H1 (cell line): ENCODE measurements at regions not wholly inside any gene's neighbourhood (a gene's known extent, or its start where the extent isn't known, plus 50 kb on each side); places are given as distances from the start of the nearest gene placed in this dataset.
"Not testable (repeated sequence)": the region's sequence is repeated elsewhere in the genome, so short reads cannot be mapped to it uniquely, and the experiment has no call there.

Experiments used
- CTCF ChIA-PET: fragments of 300-600 bp; sonication (Branson Sonifier 250); formaldehyde crosslinking; loops from one replicate; lab custom pipeline; 2021; ENCODE audit not compliant: partially characterized antibody; lab: Charles Lee
- POLR2A ChIA-PET: fragments of 300-600 bp; sonication (Branson Sonifier 250); formaldehyde crosslinking; loops from one replicate; lab custom pipeline; 2021; ENCODE audit warnings: inconsistent platforms; ENCODE audit not compliant: partially characterized antibody; lab: Charles Lee
- DNase-seq, 2 experiments: peaks; one replicate each; pipeline versions ENCODE4 v3.0.0 to v3.0.0-alpha.2; 2010 to 2022; ENCODE audit warnings: low spot score in 2 of 2, low read depth in 1 of 2, mixed read lengths in 1 of 2
- FAIRE-seq: peaks from 2 replicates; lab custom pipeline; 2011; peaks lifted over from hg19 to GRCh38; lab: Jason Lieb, UNC
- H2AFZ ChIP-seq: 2 replicates; pipeline ENCODE4 v1.8.1; 2012; ENCODE audit warnings: low read length, inconsistent platforms
- H2AK5ac ChIP-seq: 2 replicates; pipeline ENCODE4 v1.6.1; 2013; ENCODE audit warnings: low read depth, low read length
- H2BK120ac ChIP-seq: replicated peaks from 2 replicates; pipeline ENCODE3; 2013; ENCODE audit warnings: low read depth, low read length, inconsistent platforms
- H2BK12ac ChIP-seq: 2 replicates; pipeline ENCODE4 v1.6.1; 2013; ENCODE audit warnings: low read depth, low read length
- H2BK15ac ChIP-seq: 2 replicates; pipeline ENCODE4 v1.6.1; 2013; ENCODE audit warnings: low read length
- H2BK20ac ChIP-seq: 2 replicates; pipeline ENCODE4 v1.6.1; 2013; ENCODE audit warnings: low read length
- H2BK5ac ChIP-seq: 2 replicates; pipeline ENCODE4 v1.6.1; 2013; ENCODE audit warnings: low read depth, low read length
- H3K14ac ChIP-seq: 2 replicates; pipeline ENCODE4 v1.6.1; 2013; ENCODE audit warnings: inconsistent platforms; ENCODE audit not compliant: insufficient read length
- H3K18ac ChIP-seq: 2 replicates; pipeline ENCODE4 v1.6.1; 2013; ENCODE audit warnings: low read length; ENCODE audit errors: extremely low read depth
- H3K23ac ChIP-seq: 2 replicates; pipeline ENCODE4 v1.6.1; 2013; ENCODE audit warnings: inconsistent platforms; ENCODE audit not compliant: insufficient read length
- H3K23me2 ChIP-seq: 2 replicates; pipeline ENCODE4 v1.6.1; 2013; ENCODE audit warnings: low read depth, low read length
- H3K27ac ChIP-seq: 2 replicates; pipeline ENCODE4 v1.6.1; 2011; ENCODE audit warnings: low read depth, low read length, inconsistent platforms
- H3K27me3 ChIP-seq, 4 experiments: replicated peaks in 1 of 4; 1 replicate in 1 of 4; 2 replicates in 3 of 4; pipeline versions ENCODE4 v1.6.1 to v1.8.1; 2011 to 2013; ENCODE audit warnings: low read length in 3 of 4, mild to moderate bottlenecking in 3 of 4, inconsistent platforms in 2 of 4, mixed read lengths in 2 of 4, moderate library complexity in 1 of 4; ENCODE audit not compliant: control insufficient read depth in 3 of 4, insufficient read depth in 3 of 4; ENCODE audit errors: extremely low read depth in 1 of 4
- H3K36me3 ChIP-seq, 4 experiments: 2 replicates each; pipeline versions ENCODE4 v1.6.1 to v1.8.1; 2011 to 2013; ENCODE audit warnings: mild to moderate bottlenecking in 4 of 4, low read length in 3 of 4, moderate library complexity in 2 of 4, control low read depth in 1 of 4, inconsistent platforms in 1 of 4; ENCODE audit not compliant: insufficient read depth in 4 of 4, control insufficient read depth in 2 of 4
- H3K4ac ChIP-seq: replicated peaks from 2 replicates; pipeline ENCODE3; 2013; ENCODE audit warnings: low read length, low read depth, mixed read lengths, inconsistent platforms; ENCODE audit not compliant: insufficient read length
- H3K4me1 ChIP-seq, 4 experiments: replicated peaks in 1 of 4; 1 replicate in 1 of 4; 2 replicates in 3 of 4; pipeline versions ENCODE4 v1.6.1 to v1.8.1; 2011 to 2013; ENCODE audit warnings: low read length in 3 of 4, inconsistent platforms in 2 of 4, mixed read lengths in 1 of 4; ENCODE audit not compliant: insufficient read depth in 4 of 4, control insufficient read depth in 3 of 4
- H3K4me2 ChIP-seq, 2 experiments: 2 replicates each; pipeline versions ENCODE4 v1.6.1 to v1.8.1; 2011 to 2013; ENCODE audit warnings: low read depth in 2 of 2, low read length in 2 of 2, control low read depth in 1 of 2, inconsistent platforms in 1 of 2, mild to moderate bottlenecking in 1 of 2; ENCODE audit not compliant: insufficient read depth in 1 of 2
- H3K4me3 ChIP-seq, 4 experiments: fragments of 200-600, 300-600 bp in 1 of 4; sonication (generic), shearing (Covaris generic), sonication (Bioruptor Twin) in 1 of 4; 2 replicates each; pipeline versions ENCODE4 v1.5.1 to v1.8.1; 2011 to 2016; ENCODE audit warnings: low read length in 4 of 4, low read depth in 3 of 4, control low read depth in 2 of 4, inconsistent platforms in 2 of 4, mild to moderate bottlenecking in 2 of 4, mixed read lengths in 1 of 4, moderate library complexity in 1 of 4; ENCODE audit not compliant: insufficient read depth in 2 of 4; ENCODE audit errors: extremely low read depth in 1 of 4
- H3K56ac ChIP-seq: replicated peaks from 2 replicates; pipeline ENCODE3; 2013; ENCODE audit warnings: low read depth, mild to moderate bottlenecking, mixed read lengths, low read length, inconsistent platforms; ENCODE audit not compliant: insufficient read length
- H3K79me1 ChIP-seq: 2 replicates; pipeline ENCODE4 v1.6.1; 2013; ENCODE audit warnings: low read depth, low read length, control low read depth
- H3K79me2 ChIP-seq, 2 experiments: 2 replicates each; pipeline versions ENCODE4 v1.6.1 to v1.8.1; 2012 to 2013; ENCODE audit warnings: low read length in 2 of 2, mild to moderate bottlenecking in 2 of 2, inconsistent platforms in 1 of 2; ENCODE audit not compliant: insufficient read depth in 2 of 2, control insufficient read depth in 1 of 2
- H3K9ac ChIP-seq, 4 experiments: replicated peaks in 1 of 4; 1 replicate in 1 of 4; 2 replicates in 3 of 4; pipeline versions ENCODE4 v1.6.1 to v1.8.1; 2011 to 2013; ENCODE audit warnings: low read depth in 3 of 4, low read length in 3 of 4, control low read depth in 2 of 4, mild to moderate bottlenecking in 2 of 4, moderate library complexity in 2 of 4, inconsistent platforms in 1 of 4; ENCODE audit errors: extremely low read depth in 1 of 4
- H3K9me3 ChIP-seq, 2 experiments: 2 replicates each; pipeline versions ENCODE4 v1.6.1 to v1.8.1; 2012 to 2013; ENCODE audit warnings: mild to moderate bottlenecking in 2 of 2, moderate library complexity in 2 of 2, control low read depth in 1 of 2, inconsistent platforms in 1 of 2, low read depth in 1 of 2, low read length in 1 of 2, mixed read lengths in 1 of 2; ENCODE audit not compliant: insufficient read depth in 2 of 2
- H4K20me1 ChIP-seq, 2 experiments: replicated peaks in 1 of 2; 2 replicates each; pipeline versions ENCODE3 to v1.8.1; 2011 to 2013; ENCODE audit warnings: inconsistent platforms in 2 of 2, low read length in 2 of 2, mild to moderate bottlenecking in 1 of 2; ENCODE audit not compliant: insufficient read depth in 2 of 2, control insufficient read depth in 1 of 2
- H4K5ac ChIP-seq: 2 replicates; pipeline ENCODE4 v1.6.1; 2013; ENCODE audit warnings: low read length, low read depth, mixed read lengths, inconsistent platforms; ENCODE audit not compliant: insufficient read length
- H4K8ac ChIP-seq: 2 replicates; pipeline ENCODE4 v1.8.0; 2013; ENCODE audit warnings: mild to moderate bottlenecking, moderate library complexity, low read length, inconsistent platforms; ENCODE audit not compliant: insufficient read depth; ENCODE audit errors: extremely low read depth
- H4K91ac ChIP-seq: replicated peaks from 2 replicates; pipeline ENCODE3; 2013; ENCODE audit warnings: low read length, mixed read lengths, inconsistent platforms; ENCODE audit not compliant: insufficient read length
- WGBS, 2 experiments: shearing (Covaris generic) in 1 of 2; methylation state at CpG; one replicate each; pipeline versions ENCODE4 v1.1.6 to v1.1.7; 2013 to 2015; ENCODE audit warnings: low lambda C conversion rate in 2 of 2, mixed read lengths in 2 of 2, inconsistent platforms in 1 of 2, low coverage in 1 of 2, missing lambda C conversion rate in 1 of 2; ENCODE audit not compliant: insufficient replicate concordance in 2 of 2, insufficient coverage in 1 of 2, insufficient read length in 1 of 2; ENCODE audit errors: extremely low coverage in 1 of 2, missing lambda C conversion rate in 1 of 2; 5-methylcytosine and 5-hydroxymethylcytosine counted together

DNA sequence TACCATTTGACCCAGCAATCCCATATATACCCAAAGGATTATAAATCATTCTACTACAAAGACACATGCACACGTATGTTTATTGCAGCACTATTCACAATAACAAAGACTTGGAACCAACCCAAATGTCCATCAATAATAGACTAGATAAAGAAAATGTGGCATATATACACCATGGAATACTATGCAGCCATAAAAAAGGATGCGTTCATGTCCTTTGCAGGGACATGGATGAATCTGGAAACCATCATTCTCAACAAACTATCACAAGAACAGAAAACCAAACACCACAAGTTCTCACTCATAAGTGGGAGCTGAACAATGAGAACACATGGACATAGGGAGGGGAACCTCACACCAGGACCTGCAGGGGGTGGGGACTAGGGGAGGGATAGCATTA is 130.6 kb upstream of the DUSP22 start:
- H4K8ac ChIP-seq, H3K27ac ChIP-seq, H2BK5ac ChIP-seq, H2BK20ac ChIP-seq, H4K91ac ChIP-seq, H3K79me1 ChIP-seq, H4K20me1 ChIP-seq, H2BK15ac ChIP-seq, H3K4ac ChIP-seq, CTCF ChIA-PET, H2AK5ac ChIP-seq, H3K23ac ChIP-seq, H4K5ac ChIP-seq, H2BK12ac ChIP-seq, H2AFZ ChIP-seq, DNase-seq, H3K4me1 ChIP-seq, FAIRE-seq, H3K14ac ChIP-seq, H3K56ac ChIP-seq, H2BK120ac ChIP-seq, H3K27me3 ChIP-seq, H3K9me3 ChIP-seq, H3K23me2 ChIP-seq, H3K9ac ChIP-seq, H3K4me2 ChIP-seq, H3K79me2 ChIP-seq, POLR2A ChIA-PET, H3K18ac ChIP-seq, H3K4me3 ChIP-seq, H3K36me3 ChIP-seq: not testable (repeated sequence)
- WGBS, 2 experiments = 89% methylated on average over 2 of the region's 2 CpGs; no CpG with 5 or more reads in 1 of the 2 experiments
